Esophagus mucosa (tissue), 1 donor: ENCODE measurements at regions not wholly inside any gene's neighbourhood (a gene's known extent, or its start where the extent isn't known, plus 50 kb on each side); places are given as distances from the start of the nearest gene placed in this dataset.

Source experiments
- ATAC-seq: fragments of 200-7000 bp; cut with Tn5 transposase; one replicate; pipeline ENCODE4 v1.9.1; 2020
- donor health status: DM: yes; HTN: yes; CAD: no.

DNA sequence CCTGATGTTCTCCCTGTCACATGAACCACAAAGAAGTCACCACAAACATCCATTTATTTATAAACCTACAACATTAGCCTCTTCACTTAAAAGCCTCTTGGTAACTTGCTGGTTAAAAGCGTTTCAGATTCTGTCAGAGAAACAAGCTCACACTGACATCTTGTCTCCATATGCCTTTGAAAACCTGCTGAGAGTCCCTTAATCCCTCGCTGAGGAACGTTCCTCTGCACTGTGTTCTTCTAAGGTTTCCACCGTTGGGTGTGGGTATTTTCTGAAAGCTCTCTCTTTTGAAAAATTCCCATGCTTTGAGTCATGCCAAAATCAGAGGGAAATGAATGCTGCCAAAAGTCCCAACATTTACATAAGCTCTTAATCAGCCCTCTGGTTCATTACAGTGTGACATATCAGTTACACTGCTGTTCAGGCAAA is 149.8 kb downstream of the CCDC34 start:
- peak; percentile 69 for ATAC-seq

- ATAC-seq = no peak
Observed at GRCh38 chr11:27212248-27212780, 150.7 kb downstream of the CCDC34 start.

GRCh38 chr11:27211370-27212127 is 151.5 kb downstream of the CCDC34 start:
- ATAC-seq = no peak

DNA sequence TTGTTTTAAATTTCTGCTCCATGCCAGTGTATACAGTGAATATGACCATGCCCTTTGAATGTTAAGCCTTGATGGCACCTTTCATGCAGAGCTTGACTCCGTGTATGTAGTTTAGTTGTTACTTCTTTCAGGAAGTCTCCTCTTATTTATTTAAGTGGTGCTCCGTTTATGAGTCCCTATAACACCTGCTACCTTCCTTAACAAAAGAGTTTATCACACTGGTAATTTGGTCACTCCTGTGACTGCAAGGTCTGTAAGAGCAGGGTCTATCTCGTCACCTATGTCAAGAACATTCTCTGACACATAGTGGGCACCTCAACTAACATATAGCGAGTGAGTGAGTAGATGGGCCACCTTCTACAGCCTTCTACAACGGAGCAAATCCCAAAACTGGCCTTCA is 152.5 kb downstream of the CCDC34 start:
- no peak for ATAC-seq

DNA sequence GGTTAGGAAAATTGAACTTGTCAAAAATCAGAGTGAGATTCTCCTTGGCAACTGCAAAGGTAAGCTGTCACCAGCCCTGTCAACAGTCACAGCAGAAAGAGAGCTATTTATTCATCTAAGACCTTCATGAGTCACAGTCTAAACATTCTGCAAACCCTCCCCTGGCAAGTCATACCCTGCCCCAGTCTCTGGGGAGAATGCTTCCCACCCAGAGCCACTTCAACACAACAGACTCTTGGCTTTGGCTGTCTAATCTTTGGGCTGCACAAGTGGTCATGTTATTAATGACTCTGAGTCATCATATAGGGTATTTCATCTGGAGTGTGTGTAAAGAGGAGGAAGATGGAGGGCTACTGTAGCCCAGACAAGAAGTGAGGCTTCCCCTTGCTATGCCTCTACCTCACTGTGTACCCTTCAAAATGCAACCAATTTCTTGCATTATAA is 153.4 kb downstream of the CCDC34 start:
- ATAC-seq = peak; percentile 95

DNA sequence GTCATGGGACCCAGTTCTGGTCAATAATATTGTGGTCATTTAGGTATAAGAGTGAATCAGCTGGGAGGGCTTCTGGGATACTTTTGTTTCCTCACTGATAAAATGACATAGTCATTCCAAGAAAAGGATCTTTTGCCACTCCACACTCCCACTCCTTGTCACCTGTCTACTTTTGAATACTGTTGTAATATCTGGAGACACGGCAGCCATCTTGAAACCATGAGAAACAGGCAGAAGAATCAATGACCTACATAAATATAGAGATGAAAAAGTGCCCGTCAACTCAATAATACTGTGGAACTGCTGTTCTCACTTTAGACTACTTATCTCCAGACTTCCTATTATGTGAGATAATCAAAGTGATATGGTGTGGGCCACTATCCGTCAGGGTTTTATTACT is 154.2 kb downstream of the CCDC34 start:
- no peak for ATAC-seq

DNA sequence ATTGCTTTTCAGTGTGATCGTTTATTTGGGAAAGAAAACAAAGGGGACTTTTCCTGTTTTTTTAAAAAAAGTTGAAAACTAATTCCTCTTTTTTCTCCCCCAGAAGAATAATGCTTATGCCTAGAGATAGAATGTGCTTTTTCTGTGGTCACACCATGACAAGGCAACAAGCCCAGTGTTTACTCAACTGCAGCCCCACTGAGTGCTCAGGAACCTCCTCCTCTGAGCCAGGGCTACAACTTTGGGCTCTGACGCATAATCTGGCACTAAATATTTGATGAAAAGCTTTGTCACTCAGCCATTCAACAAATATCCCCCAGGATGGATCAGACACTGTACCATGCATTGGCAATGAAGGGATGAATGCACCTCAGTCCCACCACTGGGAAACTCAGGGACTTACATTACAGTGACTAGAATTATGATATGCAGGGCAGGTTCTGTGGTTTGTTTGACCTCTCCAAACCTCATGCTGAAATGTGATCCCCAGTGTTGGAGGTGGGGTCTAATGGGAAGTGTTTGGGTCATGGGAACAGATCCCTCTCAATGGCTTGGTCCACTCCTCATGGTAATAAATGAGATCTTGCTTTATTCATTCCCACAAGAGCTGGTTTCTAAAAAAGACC is 155.9 kb downstream of the CCDC34 start:
- no peak for ATAC-seq

GRCh38 chr11:27205779-27206570 is 157.0 kb downstream of the CCDC34 start:
- no peak for ATAC-seq

DNA sequence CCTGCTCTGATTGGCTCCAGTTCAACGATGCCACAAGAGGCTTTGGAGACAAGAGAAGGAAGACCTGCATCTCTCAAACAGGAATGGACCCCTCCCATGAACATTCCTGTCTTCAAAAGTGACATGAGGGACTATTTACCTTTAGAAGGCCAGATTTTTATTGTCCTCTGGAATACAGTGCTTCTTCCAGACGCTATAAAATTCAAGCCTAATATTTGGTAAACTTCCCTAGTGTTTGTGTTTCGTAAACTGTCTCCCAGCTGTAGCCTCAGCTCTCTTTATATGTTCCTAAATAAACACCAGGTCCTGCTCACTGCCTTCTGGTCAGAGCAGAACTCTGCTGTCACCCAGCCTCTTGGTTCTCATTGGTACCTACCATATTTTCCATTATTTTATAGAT is 157.8 kb downstream of the CCDC34 start:
- ATAC-seq = no peak

DNA sequence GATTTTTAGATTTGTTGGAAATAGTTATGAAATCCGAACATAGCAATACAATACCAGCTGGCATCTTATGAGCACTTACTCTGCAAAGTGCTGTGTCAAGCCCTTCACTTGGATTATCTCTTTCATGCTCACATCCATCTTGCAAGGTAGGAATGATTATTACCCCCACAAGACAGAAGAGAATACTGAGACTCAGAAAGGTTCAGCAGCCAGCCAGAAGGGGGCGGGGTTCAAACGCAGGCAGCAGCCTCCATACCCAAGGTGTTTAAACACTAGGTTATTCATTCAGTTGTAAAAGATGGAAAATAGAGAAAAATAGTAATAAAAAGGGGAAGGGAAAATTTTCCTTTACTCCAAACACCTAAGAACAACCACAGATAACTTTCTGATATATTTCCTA is 158.5 kb downstream of the CCDC34 start:
- ATAC-seq = no peak

DNA sequence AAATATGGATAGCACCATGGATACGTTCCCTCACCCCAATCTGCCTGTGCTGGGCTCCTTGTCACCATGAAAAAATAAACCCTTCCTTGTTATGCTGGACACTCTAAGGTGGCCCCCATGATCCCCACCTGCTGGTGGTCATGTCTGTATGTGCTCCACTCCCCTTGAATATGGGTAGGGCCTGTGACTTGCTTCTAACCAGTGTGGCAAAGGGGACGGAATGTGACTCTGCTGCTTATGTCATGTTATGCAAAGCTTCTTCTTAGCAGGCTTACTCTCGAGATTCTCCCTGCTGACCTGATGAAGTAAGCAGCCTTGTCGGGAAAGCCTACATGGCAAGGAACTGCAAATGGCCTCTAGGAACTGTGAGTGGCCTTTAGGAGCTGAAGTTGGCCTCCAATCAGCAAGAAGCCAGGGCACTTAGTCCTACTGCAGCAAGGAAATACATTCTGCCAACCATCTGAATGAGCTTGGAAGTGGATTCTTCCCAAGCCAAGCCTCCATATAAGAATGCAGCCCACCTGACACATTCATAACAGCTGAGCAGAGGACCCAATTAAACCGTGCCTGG is 159.9 kb downstream of the CCDC34 start:
- peak; percentile 82 for ATAC-seq

- ATAC-seq = peak; percentile 85
Observed at GRCh38 chr11:27201454-27202302, 161.1 kb downstream of the BBOX1 start.

GRCh38 chr11:27200779-27201453 is 160.3 kb downstream of the BBOX1 start:
- ATAC-seq = no peak

GRCh38 chr11:27196203-27196897 is 155.7 kb downstream of the BBOX1 start:
- no peak for ATAC-seq

- no peak for ATAC-seq
Observed at GRCh38 chr11:27195837-27196202, 155.2 kb downstream of the BBOX1 start.

DNA sequence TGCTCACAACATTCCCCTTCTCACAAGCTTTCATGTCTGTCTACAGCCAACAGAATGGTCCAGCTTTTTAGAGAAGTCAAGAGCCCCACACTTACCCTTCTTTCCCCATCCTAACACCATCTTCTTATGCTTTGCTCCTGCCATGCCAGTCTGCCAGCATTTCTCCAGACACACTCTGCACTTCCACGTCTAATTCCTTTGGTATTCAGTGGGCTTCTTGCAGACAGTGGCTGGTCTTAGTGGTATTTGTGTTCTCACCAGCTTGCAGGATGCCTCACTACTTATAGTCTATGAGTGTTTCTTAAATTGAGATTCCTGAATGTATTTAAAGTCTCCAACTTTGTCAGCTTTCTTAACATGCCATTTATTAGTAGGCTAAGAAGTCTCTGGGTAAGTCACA is 154.4 kb downstream of the BBOX1 start:
- ATAC-seq = no peak

GRCh38 chr11:27193434-27194225 is 153.0 kb downstream of the BBOX1 start:
- no peak for ATAC-seq

GRCh38 chr11:27192184-27192583 is 151.6 kb downstream of the BBOX1 start:
- ATAC-seq = no peak

DNA sequence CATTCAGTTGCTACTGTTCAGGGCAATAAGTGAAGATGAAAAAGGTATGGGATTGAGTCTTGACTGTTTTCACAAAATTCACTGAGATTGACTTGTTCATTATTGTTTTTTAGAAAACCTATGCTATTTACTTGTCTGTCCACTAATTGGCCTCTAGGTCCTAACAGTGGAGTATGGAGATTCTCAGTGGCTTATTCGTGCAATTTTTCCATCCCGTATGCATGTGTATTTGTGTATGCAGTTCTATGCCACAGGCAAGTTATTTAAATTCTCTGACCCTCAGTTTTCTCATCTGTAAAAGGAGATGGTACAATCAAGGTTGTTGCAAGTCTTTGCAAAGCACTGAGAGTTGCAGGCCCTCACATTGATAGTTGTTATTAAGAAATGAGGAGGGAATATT is 151.0 kb downstream of the BBOX1 start:
- ATAC-seq = no peak

GRCh38 chr11:27188696-27189095 is 148.1 kb downstream of the BBOX1 start:
- no peak for ATAC-seq
